ENCODE measurements at regions not wholly inside any gene's neighbourhood (a gene's known extent, or its start where the extent isn't known, plus 50 kb on each side); places are given as distances from the start of the nearest gene placed in this dataset.

GRCh38 chr4:122045533-122045932 is 93.7 kb upstream of the TRPC3 start:
- Mint-ChIP-seq H3K27ac (peak overlapping the region in 1 of 3 experiments; percentile 3), H3K36me3 (ENCODE audit: low read depth) (no peaks in the 10 kb centered on the region), H3K4me3 (no peak overlapping the region), H3K4me1 (no peaks in the 10 kb centered on the region), H3K27me3 (ENCODE audit: low read depth) (no peaks in the 10 kb centered on the region), H3K9me3 (no peaks in the 10 kb centered on the region)
- no peak for TF ChIP-seq CTCF (IDR thresholded peaks at IDR 0.05; ENCODE audit: unreplicated experiment in 3 of 3)

- Mint-ChIP-seq H3K27ac (no peak overlapping the region), H3K4me1 (no peaks in the 10 kb centered on the region), H3K9me3 (no peaks in the 10 kb centered on the region), H3K27me3 (ENCODE audit: low read depth) (no peaks in the 10 kb centered on the region), H3K4me3 (no peak overlapping the region), H3K36me3 (ENCODE audit: low read depth) (no peaks in the 10 kb centered on the region)
- no peak for TF ChIP-seq CTCF (IDR thresholded peaks at IDR 0.05; ENCODE audit: unreplicated experiment in 3 of 3)
Observed at GRCh38 chr4:122044501-122044900, 92.6 kb upstream of the TRPC3 start.

- Mint-ChIP-seq H3K4me3 (no peak overlapping the region), H3K4me1 (no peaks in the 10 kb centered on the region), H3K9me3 (no peaks in the 10 kb centered on the region), H3K27me3 (ENCODE audit: low read depth) (no peaks in the 10 kb centered on the region), H3K36me3 (ENCODE audit: low read depth) (no peaks in the 10 kb centered on the region), H3K27ac (no peak overlapping the region)
- TF ChIP-seq CTCF (IDR thresholded peaks at IDR 0.05; ENCODE audit: unreplicated experiment in 3 of 3): no peak
Observed at GRCh38 chr4:122041312-122041711, 89.5 kb upstream of the TRPC3 start.

- Mint-ChIP-seq H3K4me1 (no peaks in the 10 kb centered on the region), H3K27me3 (ENCODE audit: low read depth) (no peaks in the 10 kb centered on the region), H3K36me3 (ENCODE audit: low read depth) (no peaks in the 10 kb centered on the region), H3K4me3 (no peak overlapping the region), H3K9me3 (no peaks in the 10 kb centered on the region), H3K27ac (no peak overlapping the region)
- no peak for TF ChIP-seq CTCF (IDR thresholded peaks at IDR 0.05; ENCODE audit: unreplicated experiment in 3 of 3)
Observed at GRCh38 chr4:122038896-122039295, 87.0 kb upstream of the TRPC3 start.

- Mint-ChIP-seq H3K4me3 (no peak overlapping the region), H3K36me3 (ENCODE audit: low read depth) (no peaks in the 10 kb centered on the region), H3K27me3 (ENCODE audit: low read depth) (no peaks in the 10 kb centered on the region), H3K9me3 (peaks cover 21% of the 10 kb centered on the region), H3K4me1 (no peaks in the 10 kb centered on the region), H3K27ac (no peak overlapping the region)
- no peak for TF ChIP-seq CTCF (IDR thresholded peaks at IDR 0.05; ENCODE audit: unreplicated experiment in 3 of 3)
Observed at GRCh38 chr4:122034619-122035018, 82.8 kb upstream of the TRPC3 start.

GRCh38 chr4:122027203-122027602 is 75.3 kb upstream of the TRPC3 start:
- TF ChIP-seq CTCF (IDR thresholded peaks at IDR 0.05; ENCODE audit: unreplicated experiment in 3 of 3): no peak
- peaks cover 21% of the 10 kb centered on the region for H3K9me3 Mint-ChIP-seq
- peaks cover 3% of the 10 kb centered on the region for H3K27me3 Mint-ChIP-seq (ENCODE audit: low read depth)
- no peak overlapping the region for H3K4me3 Mint-ChIP-seq
- H3K27ac Mint-ChIP-seq: no peak overlapping the region
- H3K36me3 Mint-ChIP-seq (ENCODE audit: low read depth): no peaks in the 10 kb centered on the region
- no peaks in the 10 kb centered on the region for H3K4me1 Mint-ChIP-seq

Data from nephron (organoid).